Neuronal stem cell (in vitro differentiated cells): ENCODE measurements at regions not wholly inside any gene's neighbourhood (a gene's known extent, or its start where the extent isn't known, plus 50 kb on each side); places are given as distances from the start of the nearest gene placed in this dataset.

Experiments used
- DNase-seq: peaks from one replicate; pipeline ENCODE4 v3.0.0-alpha.2; 2013; ENCODE audit warnings: low spot score
- H2AFZ ChIP-seq: one replicate; pipeline ENCODE4 v1.6.1; 2013; ENCODE audit warnings: mild to moderate bottlenecking, low read length, inconsistent platforms
- H2AK5ac ChIP-seq: 2 replicates; pipeline ENCODE4 v1.6.1; 2013; ENCODE audit warnings: low read depth, mild to moderate bottlenecking, inconsistent platforms, low read length, moderate library complexity, mixed read lengths
- H2BK120ac ChIP-seq: 2 replicates; pipeline ENCODE4 v1.6.1; 2013; ENCODE audit warnings: low read depth, mild to moderate bottlenecking, inconsistent platforms, low read length, moderate library complexity, mixed read lengths
- H2BK12ac ChIP-seq: one replicate; pipeline ENCODE4 v1.6.1; 2013; ENCODE audit warnings: low read length, inconsistent platforms
- H2BK15ac ChIP-seq: 2 replicates; pipeline ENCODE4 v1.6.1; 2013; ENCODE audit warnings: mild to moderate bottlenecking, low read length, inconsistent platforms, mixed read lengths
- H2BK5ac ChIP-seq: one replicate; pipeline ENCODE4 v1.6.1; 2013; ENCODE audit warnings: inconsistent platforms, mild to moderate bottlenecking, low read length, moderate library complexity
- H3K14ac ChIP-seq: one replicate; pipeline ENCODE4 v1.6.1; 2013; ENCODE audit warnings: low read length, inconsistent platforms
- H3K18ac ChIP-seq: 2 replicates; pipeline ENCODE4 v1.6.1; 2013; ENCODE audit warnings: low read length, inconsistent platforms
- H3K23ac ChIP-seq: 2 replicates; pipeline ENCODE4 v1.6.1; 2013; ENCODE audit warnings: low read depth, mild to moderate bottlenecking, mixed read lengths, low read length, inconsistent platforms; ENCODE audit not compliant: poor library complexity
- H3K27ac ChIP-seq: replicated peaks from 3 replicates; pipeline ENCODE4 v1.5.1; 2013; ENCODE audit warnings: low read length, inconsistent platforms
- H3K27me3 ChIP-seq, 3 experiments: 2 replicates each; pipeline ENCODE4 v1.6.1; 2013; ENCODE audit warnings: low read length in 3 of 3, mild to moderate bottlenecking in 2 of 3, inconsistent platforms in 1 of 3, low read depth in 1 of 3, mixed read lengths in 1 of 3, moderate library complexity in 1 of 3; ENCODE audit not compliant: control insufficient read depth in 3 of 3, insufficient read depth in 3 of 3
- H3K36me3 ChIP-seq, 2 donors: replicated peaks in 1 of 2; 2 replicates each; pipeline ENCODE4 v1.6.1; 2013; ENCODE audit warnings: low read length in 2 of 2; ENCODE audit not compliant: control insufficient read depth in 2 of 2, insufficient read depth in 2 of 2
- H3K4ac ChIP-seq: 2 replicates; pipeline ENCODE4 v1.6.1; 2013; ENCODE audit warnings: inconsistent platforms, mild to moderate bottlenecking, low read length, moderate library complexity
- H3K4me1 ChIP-seq, 2 donors: 1 replicate in 1 of 2; 2 replicates in 1 of 2; pipeline ENCODE4 v1.6.1; 2013; ENCODE audit warnings: low read length in 2 of 2, low read depth in 1 of 2; ENCODE audit not compliant: control insufficient read depth in 2 of 2, insufficient read depth in 1 of 2
- H3K4me2 ChIP-seq: one replicate; pipeline ENCODE4 v1.6.1; 2013; ENCODE audit warnings: mild to moderate bottlenecking, low read length, inconsistent platforms; ENCODE audit not compliant: insufficient read depth, poor library complexity, severe bottlenecking
- H3K4me3 ChIP-seq, 2 donors: 2 replicates each; pipeline ENCODE4 v1.5.1; 2013; ENCODE audit warnings: low read length in 2 of 2, mild to moderate bottlenecking in 2 of 2, inconsistent platforms in 1 of 2, moderate library complexity in 1 of 2
- H3K79me1 ChIP-seq: one replicate; pipeline ENCODE4 v1.6.1; 2013; ENCODE audit warnings: low read depth, mild to moderate bottlenecking, inconsistent platforms, low read length, moderate library complexity
- H3K9ac ChIP-seq: one replicate; pipeline ENCODE4 v1.6.1; 2013; ENCODE audit warnings: mild to moderate bottlenecking, low read depth, low read length, inconsistent platforms; ENCODE audit not compliant: poor library complexity
- H3K9me3 ChIP-seq, 2 donors: replicated peaks in 1 of 2; 2 replicates each; pipeline versions ENCODE3 to v1.6.1; 2013; ENCODE audit warnings: low read length in 2 of 2, mild to moderate bottlenecking in 2 of 2, inconsistent platforms in 1 of 2, low read depth in 1 of 2, mixed read lengths in 1 of 2, moderate library complexity in 1 of 2; ENCODE audit not compliant: control insufficient read depth in 2 of 2, insufficient read depth in 1 of 2
- H4K8ac ChIP-seq: one replicate; pipeline ENCODE4 v1.6.1; 2013; ENCODE audit warnings: low read depth, mild to moderate bottlenecking, inconsistent platforms, low read length, moderate library complexity
- H4K91ac ChIP-seq: one replicate; pipeline ENCODE4 v1.6.1; 2013; ENCODE audit warnings: low read length, low read depth, mild to moderate bottlenecking, inconsistent platforms; ENCODE audit not compliant: poor library complexity
- WGBS, 2 donors: extraction: QIAGEN DNeasy Blood & Tissue Kit; methylation state at CpG; one replicate each; pipeline ENCODE4 v1.1.7; 2013; ENCODE audit warnings: missing lambda C conversion rate in 2 of 2, mixed read lengths in 1 of 2; ENCODE audit not compliant: insufficient read length in 2 of 2, insufficient replicate concordance in 1 of 2; ENCODE audit errors: extremely low coverage in 2 of 2; 5-methylcytosine and 5-hydroxymethylcytosine counted together

- Histone ChIP-seq H2BK5ac (no peak overlapping the region), H3K27ac (no peak overlapping the region), H4K8ac (no peak overlapping the region), H3K23ac (peak overlapping the region; percentile 65), H3K14ac (no peak overlapping the region), H3K18ac (peak overlapping the region; percentile 76), H3K36me3 (no peaks in the 10 kb centered on the region), H3K4me2 (peak overlapping the region; percentile 82), H3K4ac (no peak overlapping the region), H2AFZ (peak overlapping the region; percentile 86), H3K9ac (no peak overlapping the region), H3K79me1 (no peaks in the 10 kb centered on the region), H3K27me3 (peaks cover 0 to 83% (median 43%) of the 10 kb centered on the region in 3 experiments), H4K91ac (no peak overlapping the region), H2BK12ac (no peak overlapping the region), H3K9me3 (no peaks in the 10 kb centered on the region), H3K4me3 (peak overlapping the region; percentile 33 to 72), H2AK5ac (no peak overlapping the region), H2BK120ac (no peak overlapping the region), H2BK15ac (no peak overlapping the region), H3K4me1 (peaks cover 7 to 13% of the 10 kb centered on the region in 2 donors)
- DNase-seq: peak; percentile 29
- no CpG with 5 or more reads among the region's 54 CpGs for WGBS, 2 donors
Observed at GRCh38 chr14:50003213-50004021, 110.5 kb downstream of the ARF6 start.

- no peak overlapping the region for H3K4me2 ChIP-seq
- no peak overlapping the region for H3K9ac ChIP-seq
- no peak overlapping the region for H3K4ac ChIP-seq
- H3K79me1 ChIP-seq: no peaks in the 10 kb centered on the region
- H3K14ac ChIP-seq: no peak overlapping the region
- H3K9me3 ChIP-seq: no peaks in the 10 kb centered on the region
- H2BK15ac ChIP-seq: no peak overlapping the region
- H3K36me3 ChIP-seq: no peaks in the 10 kb centered on the region
- no peak overlapping the region for H2BK12ac ChIP-seq
- no peak overlapping the region for H3K23ac ChIP-seq
- no peak overlapping the region for H2BK5ac ChIP-seq
- H3K4me3 ChIP-seq: no peak overlapping the region
- peaks cover 0 to 60% (median 38%) of the 10 kb centered on the region in 3 experiments for H3K27me3 ChIP-seq
- peaks cover 2 to 5% of the 10 kb centered on the region in 2 donors for H3K4me1 ChIP-seq
- no peak overlapping the region for H3K27ac ChIP-seq
- WGBS, 2 donors: no CpG with 5 or more reads among the region's 4 CpGs
- H4K91ac ChIP-seq: no peak overlapping the region
- no peak overlapping the region for H3K18ac ChIP-seq
- no peak overlapping the region for H4K8ac ChIP-seq
- H2AK5ac ChIP-seq: no peak overlapping the region
- no peak overlapping the region for H2AFZ ChIP-seq
- H2BK120ac ChIP-seq: no peak overlapping the region
- no peak for DNase-seq
Observed at GRCh38 chr14:50006141-50006540, 110.2 kb downstream of the VCPKMT start.

GRCh38 chr14:50007123-50007903 lies 109.1 kb downstream of the VCPKMT start:
- Histone ChIP-seq H3K9me3 (no peaks in the 10 kb centered on the region), H2BK120ac (no peak overlapping the region), H3K36me3 (no peaks in the 10 kb centered on the region), H2BK15ac (no peak overlapping the region), H3K4me1 (peaks cover 2 to 5% of the 10 kb centered on the region in 2 donors), H3K4ac (no peak overlapping the region), H4K91ac (no peak overlapping the region), H2BK12ac (no peak overlapping the region), H3K14ac (no peak overlapping the region), H2AFZ (no peak overlapping the region), H2AK5ac (no peak overlapping the region), H3K9ac (no peak overlapping the region), H4K8ac (no peak overlapping the region), H3K4me2 (no peak overlapping the region), H3K4me3 (no peak overlapping the region), H3K79me1 (no peaks in the 10 kb centered on the region), H3K27ac (no peak overlapping the region), H3K27me3 (peaks cover 0 to 49% (median 30%) of the 10 kb centered on the region in 3 experiments), H3K23ac (no peak overlapping the region), H2BK5ac (no peak overlapping the region), H3K18ac (no peak overlapping the region)
- no peak for DNase-seq
- WGBS, 2 donors: no CpG with 5 or more reads among the region's 9 CpGs

- Histone ChIP-seq H2BK15ac (no peak overlapping the region), H3K14ac (no peak overlapping the region), H3K27ac (no peak overlapping the region), H4K91ac (no peak overlapping the region), H3K9me3 (no peaks in the 10 kb centered on the region), H2BK120ac (no peak overlapping the region), H2BK12ac (no peak overlapping the region), H2AK5ac (no peak overlapping the region), H3K4me1 (no peaks in the 10 kb centered on the region), H2BK5ac (no peak overlapping the region), H3K79me1 (no peaks in the 10 kb centered on the region), H3K36me3 (no peaks in the 10 kb centered on the region), H3K4me2 (no peak overlapping the region), H4K8ac (no peak overlapping the region), H3K9ac (no peak overlapping the region), H3K4me3 (no peak overlapping the region), H3K18ac (no peak overlapping the region), H3K23ac (no peak overlapping the region), H3K27me3 (peaks cover 0 to 36% (median 17%) of the 10 kb centered on the region in 3 experiments), H3K4ac (no peak overlapping the region), H2AFZ (no peak overlapping the region)
- no CpG with 5 or more reads among the region's 2 CpGs for WGBS, 2 donors
- DNase-seq: no peak
Observed at GRCh38 chr14:50008562-50008961, 107.8 kb downstream of the VCPKMT start.
